Hepatocyte (in vitro differentiated cells): ENCODE measurements at regions not wholly inside any gene's neighbourhood (a gene's known extent, or its start where the extent isn't known, plus 50 kb on each side); places are given as distances from the start of the nearest gene placed in this dataset.

Experiments used
- DNase-seq: peaks from one replicate; pipeline ENCODE4 v3.0.0-alpha.2; 2016; ENCODE audit warnings: low spot score
- H2AFZ ChIP-seq: fragments of 200-600 bp; sonication (generic); 2 replicates; pipeline ENCODE4 v1.6.0; 2016; ENCODE audit warnings: antibody characterized with exemption, mild to moderate bottlenecking
- H3K27ac ChIP-seq: fragments of 200-600 bp; sonication (generic); 2 replicates; pipeline ENCODE4 v1.5.1; 2016; ENCODE audit warnings: mild to moderate bottlenecking
- H3K27me3 ChIP-seq: fragments of 200-600 bp; sonication (generic); 2 replicates; pipeline ENCODE4 v1.6.1; 2016
- H3K36me3 ChIP-seq: fragments of 200-600 bp; sonication (generic); replicated peaks from 2 replicates; pipeline ENCODE4 v1.5.1; 2016; ENCODE audit warnings: low read depth; ENCODE audit not compliant: insufficient read depth
- H3K4me1 ChIP-seq: fragments of 200-600 bp; sonication (generic); 2 replicates; pipeline ENCODE4 v1.5.1; 2016; ENCODE audit warnings: mild to moderate bottlenecking, moderate library complexity; ENCODE audit not compliant: insufficient read depth
- H3K4me2 ChIP-seq: fragments of 200-600 bp; sonication (generic); 2 replicates; pipeline ENCODE4 v1.6.0; 2016
- H3K4me3 ChIP-seq: fragments of 200-600 bp; sonication (generic); 2 replicates; pipeline ENCODE4 v1.5.1; 2016; ENCODE audit warnings: mild to moderate bottlenecking
- H3K79me2 ChIP-seq: fragments of 200-600 bp; sonication (generic); 2 replicates; pipeline ENCODE4 v1.6.0; 2017; ENCODE audit warnings: mild to moderate bottlenecking
- H3K9me2 ChIP-seq: fragments of 200-600 bp; sonication (generic); replicated peaks from 2 replicates; pipeline ENCODE4 v1.6.0; 2017; ENCODE audit warnings: mild to moderate bottlenecking; ENCODE audit not compliant: insufficient read depth
- H3K9me3 ChIP-seq: fragments of 200-600 bp; sonication (generic); 2 replicates; pipeline ENCODE4 v1.5.1; 2016; ENCODE audit warnings: low read depth, mild to moderate bottlenecking
- H4K20me1 ChIP-seq: fragments of 200-600 bp; sonication (generic); 2 replicates; pipeline ENCODE4 v1.6.0; 2016; ENCODE audit warnings: mild to moderate bottlenecking; ENCODE audit not compliant: insufficient read depth, poor library complexity, severe bottlenecking
- EZH2 ChIP-seq: fragments of 200-600 bp; sonication (generic); IDR thresholded peaks from 2 replicates; pipeline ENCODE4 v1.6.1; 2016; ENCODE audit warnings: antibody characterized with exemption, mild to moderate bottlenecking, borderline replicate concordance
- EZH2phosphoT487 ChIP-seq: fragments of 200-600 bp; sonication (generic); IDR thresholded peaks from one replicate; pipeline ENCODE4 v1.6.1; 2018; ENCODE audit warnings: antibody characterized with exemption, mild to moderate bottlenecking, low read depth, moderate library complexity; ENCODE audit not compliant: unreplicated experiment, severe bottlenecking
- WGBS: methylation state at CpG from one replicate; pipeline ENCODE4 v1.1.6; 2016; ENCODE audit warnings: low lambda C conversion rate; ENCODE audit errors: missing lambda C conversion rate; 5-methylcytosine and 5-hydroxymethylcytosine counted together
- TF ChIP-seq, protein P1 (sequence below): fragments of 200-600 bp; sonication (generic); IDR thresholded peaks from 2 replicates; pipeline ENCODE4 v1.5.1; 2016; ENCODE audit warnings: antibody characterized with exemption, mild to moderate bottlenecking; ENCODE audit not compliant: poor library complexity

DNA sequence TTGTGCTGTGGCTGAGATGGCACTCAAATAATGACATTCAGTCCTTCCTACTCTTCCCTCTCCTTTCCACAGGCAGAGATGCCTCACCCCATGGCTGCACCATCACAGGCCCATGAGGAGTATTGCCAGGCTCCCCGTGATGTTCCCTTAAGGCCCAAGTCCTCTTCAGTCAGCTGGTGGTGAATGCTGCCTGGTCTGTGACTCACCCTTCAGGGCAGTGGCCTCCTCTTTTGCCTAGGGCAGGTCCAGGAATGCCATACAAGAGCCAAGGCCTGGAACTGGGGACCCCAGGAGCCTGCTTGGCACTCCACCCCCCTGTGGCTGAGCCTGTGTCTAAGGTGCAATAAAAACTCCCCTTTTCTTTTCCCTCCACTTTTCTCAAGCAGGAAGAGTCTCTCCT is 144.2 kb upstream of the GEMIN8 start:
- Histone ChIP-seq H3K27ac (no peak overlapping the region), H3K4me1 (no peaks in the 10 kb centered on the region), H3K36me3 (no peaks in the 10 kb centered on the region), H4K20me1 (no peaks in the 10 kb centered on the region), H2AFZ (no peak overlapping the region), H3K27me3 (no peaks in the 10 kb centered on the region), H3K79me2 (no peaks in the 10 kb centered on the region), H3K4me2 (no peak overlapping the region), H3K9me3 (no peaks in the 10 kb centered on the region), H3K9me2 (no peaks in the 10 kb centered on the region), H3K4me3 (no peak overlapping the region)
- DNase-seq: peak; percentile 5
- TF ChIP-seq EZH2phosphoT487 (no peak), EZH2 (no peak)
- TF ChIP-seq, protein P1, sequence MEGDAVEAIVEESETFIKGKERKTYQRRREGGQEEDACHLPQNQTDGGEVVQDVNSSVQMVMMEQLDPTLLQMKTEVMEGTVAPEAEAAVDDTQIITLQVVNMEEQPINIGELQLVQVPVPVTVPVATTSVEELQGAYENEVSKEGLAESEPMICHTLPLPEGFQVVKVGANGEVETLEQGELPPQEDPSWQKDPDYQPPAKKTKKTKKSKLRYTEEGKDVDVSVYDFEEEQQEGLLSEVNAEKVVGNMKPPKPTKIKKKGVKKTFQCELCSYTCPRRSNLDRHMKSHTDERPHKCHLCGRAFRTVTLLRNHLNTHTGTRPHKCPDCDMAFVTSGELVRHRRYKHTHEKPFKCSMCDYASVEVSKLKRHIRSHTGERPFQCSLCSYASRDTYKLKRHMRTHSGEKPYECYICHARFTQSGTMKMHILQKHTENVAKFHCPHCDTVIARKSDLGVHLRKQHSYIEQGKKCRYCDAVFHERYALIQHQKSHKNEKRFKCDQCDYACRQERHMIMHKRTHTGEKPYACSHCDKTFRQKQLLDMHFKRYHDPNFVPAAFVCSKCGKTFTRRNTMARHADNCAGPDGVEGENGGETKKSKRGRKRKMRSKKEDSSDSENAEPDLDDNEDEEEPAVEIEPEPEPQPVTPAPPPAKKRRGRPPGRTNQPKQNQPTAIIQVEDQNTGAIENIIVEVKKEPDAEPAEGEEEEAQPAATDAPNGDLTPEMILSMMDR: no peak
- WGBS: 75% methylated on average over 1 of the region's 1 CpG

DNA sequence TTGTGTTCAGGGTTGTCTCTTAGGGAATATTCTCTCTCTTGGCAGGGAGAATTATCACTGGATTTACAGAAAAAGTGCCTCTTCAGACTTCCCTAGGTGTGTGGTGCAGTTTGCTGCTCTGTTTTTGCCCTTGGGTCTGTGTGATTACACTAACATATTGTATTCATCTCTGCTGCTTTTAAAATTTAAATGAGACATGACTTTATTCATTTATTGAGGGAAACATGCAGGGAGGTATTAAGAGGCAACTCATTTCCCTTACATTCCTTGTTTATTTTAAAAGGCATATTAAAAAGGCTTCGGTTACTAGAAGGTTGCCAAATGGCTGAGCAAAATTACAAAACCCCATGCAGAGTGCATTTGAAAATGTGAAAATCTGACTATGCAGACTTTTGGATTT is 135.1 kb upstream of the GEMIN8 start:
- Histone ChIP-seq H3K79me2 (no peaks in the 10 kb centered on the region), H3K4me2 (no peak overlapping the region), H3K9me3 (no peaks in the 10 kb centered on the region), H3K4me3 (no peak overlapping the region), H3K4me1 (no peaks in the 10 kb centered on the region), H3K9me2 (no peaks in the 10 kb centered on the region), H3K36me3 (no peaks in the 10 kb centered on the region), H3K27me3 (no peaks in the 10 kb centered on the region), H2AFZ (no peak overlapping the region), H4K20me1 (no peaks in the 10 kb centered on the region), H3K27ac (no peak overlapping the region)
- TF ChIP-seq EZH2phosphoT487 (no peak), EZH2 (no peak)
- TF ChIP-seq, protein P1: no peak
- no peak for DNase-seq
- WGBS: 82% methylated on average over 1 of the region's 1 CpG

DNA sequence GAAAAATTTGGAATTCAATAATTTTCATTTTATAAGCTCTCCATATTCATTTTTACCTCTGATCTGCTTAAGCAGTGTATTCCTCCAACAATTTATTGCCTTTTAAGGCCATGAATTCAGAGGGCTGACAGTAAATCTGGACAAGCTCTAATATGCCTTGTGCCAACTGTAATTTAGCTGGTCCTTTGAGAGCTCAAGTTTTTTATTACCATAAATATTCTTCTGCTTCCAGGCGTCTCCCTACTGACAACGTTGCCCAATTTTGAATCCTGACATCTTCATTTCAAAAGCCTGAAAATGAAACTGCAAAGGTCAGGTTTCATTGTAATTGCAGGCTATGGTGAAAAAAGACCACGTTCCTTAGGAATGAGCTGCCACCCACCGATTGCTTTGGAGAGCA is 95.8 kb upstream of the GEMIN8 start:
- H3K79me2 ChIP-seq: no peaks in the 10 kb centered on the region
- no peaks in the 10 kb centered on the region for H3K9me2 ChIP-seq
- H4K20me1 ChIP-seq: no peaks in the 10 kb centered on the region
- H3K4me1 ChIP-seq: no peaks in the 10 kb centered on the region
- H3K4me2 ChIP-seq: no peak overlapping the region
- WGBS: 41% methylated on average over 4 of the region's 4 CpGs
- TF ChIP-seq, protein P1: no peak
- no peak for DNase-seq
- no peak overlapping the region for H2AFZ ChIP-seq
- H3K9me3 ChIP-seq: no peaks in the 10 kb centered on the region
- no peak overlapping the region for H3K4me3 ChIP-seq
- H3K36me3 ChIP-seq: no peaks in the 10 kb centered on the region
- H3K27me3 ChIP-seq: no peaks in the 10 kb centered on the region
- no peak overlapping the region for H3K27ac ChIP-seq

DNA sequence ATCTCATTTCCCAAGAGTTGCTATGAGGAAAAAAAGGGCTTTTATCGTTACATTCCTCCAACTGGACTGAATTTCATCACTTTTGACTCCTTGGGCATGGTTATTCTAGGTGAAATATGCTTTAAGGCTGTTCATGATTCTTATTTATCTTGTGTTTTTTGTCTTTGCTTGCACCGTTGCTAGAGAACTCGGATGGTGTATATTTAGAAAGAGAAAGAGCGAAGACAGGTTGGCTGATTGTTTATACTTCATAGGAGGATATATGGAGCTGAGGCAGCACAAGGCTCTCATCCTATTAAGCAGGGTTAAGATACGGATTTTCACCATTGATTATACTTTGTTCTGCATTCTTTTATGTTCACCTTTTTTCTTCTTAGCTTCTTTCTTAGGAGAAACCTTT is 94.9 kb upstream of the GEMIN8 start:
- Histone ChIP-seq H3K9me3 (no peaks in the 10 kb centered on the region), H2AFZ (no peak overlapping the region), H3K79me2 (no peaks in the 10 kb centered on the region), H4K20me1 (no peaks in the 10 kb centered on the region), H3K4me2 (no peak overlapping the region), H3K4me1 (no peaks in the 10 kb centered on the region), H3K27ac (no peak overlapping the region), H3K27me3 (no peaks in the 10 kb centered on the region), H3K36me3 (no peaks in the 10 kb centered on the region), H3K4me3 (no peak overlapping the region), H3K9me2 (no peaks in the 10 kb centered on the region)
- TF ChIP-seq, protein P1: no peak
- TF ChIP-seq EZH2: no peak
- TF ChIP-seq EZH2phosphoT487: no peak
- 65% methylated on average over 5 of the region's 5 CpGs for WGBS
- no peak for DNase-seq
